Neural progenitor cell (in vitro differentiated cells): ENCODE measurements at regions not wholly inside any gene's neighbourhood (a gene's known extent, or its start where the extent isn't known, plus 50 kb on each side); places are given as distances from the start of the nearest gene placed in this dataset.

Experiments used
- DNase-seq: peaks from one replicate; pipeline ENCODE4 v3.0.0-alpha.2; 2016; ENCODE audit warnings: low spot score
- H2AFZ ChIP-seq: fragments of 200-600 bp; sonication (generic); replicated peaks from 2 replicates; pipeline ENCODE4 v1.6.1; 2016; ENCODE audit warnings: antibody characterized with exemption
- H3F3A ChIP-seq: fragments of 200-600 bp; sonication (generic); 2 replicates; pipeline ENCODE4 v1.6.1; 2016; ENCODE audit warnings: antibody characterized with exemption, low read depth
- H3K27ac ChIP-seq: fragments of 200-600 bp; sonication (generic); 2 replicates; pipeline ENCODE4 v1.5.1; 2016; ENCODE audit warnings: mild to moderate bottlenecking
- H3K27me3 ChIP-seq: fragments of 200-600 bp; sonication (generic); 2 replicates; pipeline ENCODE4 v1.6.1; 2016; ENCODE audit warnings: mild to moderate bottlenecking, moderate library complexity
- H3K36me3 ChIP-seq: fragments of 200-600 bp; sonication (generic); 2 replicates; pipeline ENCODE4 v1.5.1; 2016
- H3K4me1 ChIP-seq: fragments of 200-600 bp; sonication (generic); 2 replicates; pipeline ENCODE4 v1.6.1; 2016; ENCODE audit warnings: mixed run types
- H3K4me2 ChIP-seq: fragments of 200-600 bp; sonication (generic); 2 replicates; pipeline ENCODE4 v1.6.1; 2016
- H3K4me3 ChIP-seq: fragments of 200-600 bp; sonication (generic); 2 replicates; pipeline ENCODE4 v1.5.1; 2016
- H3K79me2 ChIP-seq: fragments of 200-600 bp; sonication (generic); 2 replicates; pipeline ENCODE4 v1.6.1; 2016; ENCODE audit warnings: low read depth
- H3K9ac ChIP-seq: fragments of 200-600 bp; sonication (generic); 2 replicates; pipeline ENCODE4 v1.6.1; 2016
- H3K9me3 ChIP-seq: fragments of 200-600 bp; sonication (generic); 2 replicates; pipeline ENCODE4 v1.5.1; 2016; ENCODE audit warnings: low read depth
- H4K20me1 ChIP-seq: fragments of 200-600 bp; sonication (generic); 2 replicates; pipeline ENCODE4 v1.6.1; 2016; ENCODE audit warnings: low read depth
- H3K27ac Mint-ChIP-seq: 3 replicates; pipeline ENCODE4 v1.8.0; 2021; ENCODE audit warnings: mixed read lengths
- H3K27me3 Mint-ChIP-seq: 2 replicates; pipeline ENCODE4 v1.8.0; 2022; ENCODE audit warnings: low read depth, mild to moderate bottlenecking, inconsistent platforms, moderate library complexity, mixed read lengths; ENCODE audit not compliant: insufficient read depth
- H3K36me3 Mint-ChIP-seq: 3 replicates; pipeline ENCODE4 v1.8.0; 2021; ENCODE audit warnings: mixed read lengths
- H3K4me1 Mint-ChIP-seq: 3 replicates; pipeline ENCODE4 v1.8.0; 2021; ENCODE audit warnings: mixed read lengths
- H3K4me3 Mint-ChIP-seq: 3 replicates; pipeline ENCODE4 v1.8.0; 2021; ENCODE audit warnings: mild to moderate bottlenecking, moderate library complexity, mixed read lengths
- H3K9me3 Mint-ChIP-seq: 3 replicates; pipeline ENCODE4 v1.8.0; 2020; ENCODE audit warnings: mixed read lengths
- CTCF ChIP-seq: fragments of 200-600 bp; sonication (generic); IDR thresholded peaks from 2 replicates; pipeline ENCODE4 v1.5.1; 2017; ENCODE audit warnings: antibody characterized with exemption, mild to moderate bottlenecking
- EZH2 ChIP-seq: fragments of 200-600 bp; sonication (generic); IDR thresholded peaks from 2 replicates; pipeline ENCODE4 v1.6.1; 2017; ENCODE audit warnings: antibody characterized with exemption, mild to moderate bottlenecking, moderate library complexity
- EZH2phosphoT487 ChIP-seq: fragments of 200-600 bp; sonication (generic); IDR thresholded peaks from 2 replicates; pipeline ENCODE4 v1.6.1; 2017; ENCODE audit warnings: antibody characterized with exemption

- peaks cover 9% of the 10 kb centered on the region for H3K4me1 ChIP-seq
- no peak for DNase-seq
- H2AFZ ChIP-seq, result no peak overlapping the region
- no peak overlapping the region for H3K4me2 ChIP-seq
- TF ChIP-seq EZH2phosphoT487 (no peak), CTCF (no peak), EZH2 (no peak)
- no peak overlapping the region for H3K27ac Mint-ChIP-seq
- H3K4me1 Mint-ChIP-seq, result peaks cover 10% of the 10 kb centered on the region
- no peaks in the 10 kb centered on the region for H3K27me3 Mint-ChIP-seq
- H3K4me3 Mint-ChIP-seq, result no peak overlapping the region
- no peaks in the 10 kb centered on the region for H3K36me3 Mint-ChIP-seq
- H3K79me2 ChIP-seq, result no peaks in the 10 kb centered on the region
- H3K9me3 ChIP-seq, result no peaks in the 10 kb centered on the region
- H3K36me3 ChIP-seq, result no peaks in the 10 kb centered on the region
- H3K27ac ChIP-seq, result no peak overlapping the region
- no peaks in the 10 kb centered on the region for H3F3A ChIP-seq
- no peak overlapping the region for H3K9ac ChIP-seq
- no peaks in the 10 kb centered on the region for H4K20me1 ChIP-seq
- peaks cover 28% of the 10 kb centered on the region for H3K27me3 ChIP-seq
- H3K9me3 Mint-ChIP-seq, result peaks cover 8% of the 10 kb centered on the region
- no peak overlapping the region for H3K4me3 ChIP-seq
Measured at GRCh38 chr17:45731459-45731858, 52.7 kb upstream of the CRHR1 start.

DNA sequence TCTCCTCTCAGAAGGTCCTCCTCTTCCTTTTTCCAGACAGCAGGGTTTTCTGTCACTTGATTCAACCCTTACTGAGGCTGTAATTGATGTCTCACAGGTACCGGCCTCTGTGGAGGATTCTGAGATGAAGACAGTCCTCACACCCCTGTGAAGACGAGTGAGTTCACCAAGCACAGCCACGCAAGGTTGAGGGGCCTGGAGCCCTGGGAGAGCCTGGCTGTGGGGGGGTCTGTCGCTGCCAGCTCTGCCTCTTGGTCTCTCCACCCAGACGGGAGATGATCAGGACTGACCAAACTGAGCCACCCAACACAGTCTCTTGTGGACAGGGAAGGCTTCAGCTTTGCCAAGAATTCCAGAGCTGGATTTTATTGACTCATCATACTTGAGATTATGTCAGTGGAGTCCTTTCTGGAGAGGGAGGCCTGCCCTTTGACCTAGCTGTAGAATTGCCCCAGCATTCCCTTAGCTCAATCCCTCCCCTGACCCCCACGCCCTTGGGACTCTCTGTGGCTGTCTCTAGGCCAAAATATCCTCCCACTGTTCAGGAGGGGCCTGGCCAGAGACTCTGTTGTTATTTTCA is 51.1 kb upstream of the CRHR1 start:
- H3F3A ChIP-seq, result no peaks in the 10 kb centered on the region
- no peak overlapping the region for H3K4me2 ChIP-seq
- H2AFZ ChIP-seq, result no peak overlapping the region
- Mint-ChIP-seq H3K27ac (no peak overlapping the region), H3K36me3 (no peaks in the 10 kb centered on the region), H3K4me1 (peaks cover 4% of the 10 kb centered on the region), H3K27me3 (no peaks in the 10 kb centered on the region), H3K9me3 (peaks cover 6% of the 10 kb centered on the region), H3K4me3 (no peak overlapping the region)
- no peak for DNase-seq
- H3K9ac ChIP-seq, result no peak overlapping the region
- no peak overlapping the region for H3K4me3 ChIP-seq
- no peaks in the 10 kb centered on the region for H3K79me2 ChIP-seq
- peaks cover 35% of the 10 kb centered on the region for H3K27me3 ChIP-seq
- TF ChIP-seq EZH2phosphoT487, result no peak
- no peak for TF ChIP-seq EZH2
- no peak for TF ChIP-seq CTCF
- no peak overlapping the region for H3K27ac ChIP-seq
- no peaks in the 10 kb centered on the region for H3K36me3 ChIP-seq
- peaks cover 9% of the 10 kb centered on the region for H3K4me1 ChIP-seq
- H3K9me3 ChIP-seq, result no peaks in the 10 kb centered on the region
- H4K20me1 ChIP-seq, result no peaks in the 10 kb centered on the region

DNA sequence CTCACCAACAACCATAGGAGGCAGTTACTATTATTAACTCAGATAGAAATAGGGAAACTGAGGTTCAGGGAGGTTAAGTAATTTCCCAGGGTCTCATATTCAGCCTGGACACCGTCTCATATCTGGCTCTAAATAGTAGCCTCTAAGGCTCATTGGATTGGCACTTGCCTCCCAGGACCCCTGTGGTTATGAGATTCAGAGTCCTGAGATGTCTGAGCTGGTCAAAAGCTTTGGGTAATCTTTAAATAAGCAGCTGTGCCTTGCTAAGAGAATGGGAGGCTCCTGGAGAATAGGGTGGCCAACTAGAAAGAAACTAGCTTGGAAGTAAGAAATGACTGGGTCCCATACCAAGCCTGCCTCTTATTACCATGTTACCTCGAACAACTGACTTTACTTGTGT is 50.3 kb upstream of the CRHR1 start:
- Histone ChIP-seq H3K27me3 (peaks cover 38% of the 10 kb centered on the region), H3K9ac (no peak overlapping the region), H2AFZ (no peak overlapping the region), H3K9me3 (no peaks in the 10 kb centered on the region), H3K4me1 (peaks cover 9% of the 10 kb centered on the region), H3F3A (no peaks in the 10 kb centered on the region), H3K4me2 (no peak overlapping the region), H3K27ac (no peak overlapping the region), H3K36me3 (no peaks in the 10 kb centered on the region), H3K4me3 (no peak overlapping the region), H4K20me1 (no peaks in the 10 kb centered on the region), H3K79me2 (no peaks in the 10 kb centered on the region)
- Mint-ChIP-seq H3K4me3 (no peak overlapping the region), H3K27ac (no peak overlapping the region), H3K9me3 (peaks cover 6% of the 10 kb centered on the region), H3K27me3 (no peaks in the 10 kb centered on the region), H3K4me1 (peaks cover 4% of the 10 kb centered on the region), H3K36me3 (no peaks in the 10 kb centered on the region)
- DNase-seq, result no peak
- TF ChIP-seq EZH2 (no peak), EZH2phosphoT487 (no peak), CTCF (no peak)
